D721Med (cell line): ENCODE measurements at regions not wholly inside any gene's neighbourhood (a gene's known extent, or its start where the extent isn't known, plus 50 kb on each side); places are given as distances from the start of the nearest gene placed in this dataset.

ENCODE experiments used
- DNase-seq: peaks from one replicate; pipeline ENCODE4 v3.0.0; 2011; ENCODE audit warnings: low spot score; ENCODE audit not compliant: insufficient read length
- FAIRE-seq: peaks from 2 replicates; lab custom pipeline; 2011; peaks lifted over from hg19 to GRCh38; lab: Jason Lieb, UNC
- CTCF ChIP-seq: IDR thresholded peaks from 2 replicates; pipeline ENCODE4 v1.5.1; 2012; ENCODE audit warnings: mild to moderate bottlenecking, control low read depth; ENCODE audit not compliant: insufficient read depth; ENCODE audit errors: missing control alignments

GRCh38 chr20:51221791-51222408, 199.0 kb upstream of the KCNG1 start:
- no peak for TF ChIP-seq CTCF
- no peak for DNase-seq

GRCh38 chr20:51221103-51221502, 198.2 kb upstream of the KCNG1 start:
- TF ChIP-seq CTCF, result no peak
- no peak for FAIRE-seq
- DNase-seq, result no peak

More at GRCh38 chr20:51221791-51222408, 199.0 kb upstream of the KCNG1 start:
- FAIRE-seq, result no peak

GRCh38 chr20:51220293-51220706, 197.4 kb upstream of the KCNG1 start:
- FAIRE-seq (no peak), DNase-seq (no peak)
- TF ChIP-seq CTCF, result peak; percentile 57

- FAIRE-seq, result no peak
- TF ChIP-seq CTCF, result no peak
Observed at GRCh38 chr20:51219544-51219943, 196.6 kb upstream of the KCNG1 start.

GRCh38 chr20:51218603-51219002, 195.7 kb upstream of the KCNG1 start:
- TF ChIP-seq CTCF, result no peak
- no peak for FAIRE-seq
- no peak for DNase-seq

More at GRCh38 chr20:51219544-51219943, 196.6 kb upstream of the KCNG1 start:
- no peak for DNase-seq

GRCh38 chr20:51217347-51218045, 194.6 kb upstream of the KCNG1 start:
- no peak for FAIRE-seq
- DNase-seq, result no peak
- TF ChIP-seq CTCF, result no peak

- no peak for TF ChIP-seq CTCF
- DNase-seq, result no peak
- no peak for FAIRE-seq
Observed at GRCh38 chr20:51216850-51217249, 193.9 kb upstream of the KCNG1 start.
